ENCODE measurements at regions not wholly inside any gene's neighbourhood (a gene's known extent, or its start where the extent isn't known, plus 50 kb on each side); places are given as distances from the start of the nearest gene placed in this dataset.

DNA sequence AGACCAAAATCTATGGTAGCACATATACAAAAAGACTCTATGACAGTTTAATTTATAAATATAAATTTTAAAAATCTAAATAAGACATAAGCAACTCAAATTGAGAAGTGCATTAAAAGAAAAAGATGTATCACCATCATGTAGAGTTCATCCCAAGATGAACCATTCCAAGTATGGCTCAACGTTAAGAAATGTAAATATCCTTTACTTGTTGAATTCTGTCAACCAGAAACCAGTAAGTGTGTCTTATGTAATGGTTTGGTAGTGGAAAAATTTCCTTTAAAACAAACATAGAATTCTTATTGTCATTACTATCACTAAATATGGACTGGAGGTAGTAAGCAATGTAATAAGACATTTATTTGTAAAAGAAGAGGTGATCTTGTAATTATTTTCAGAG is 87.3 kb downstream of the YIPF5 start:
- ATAC-seq: no peak
- Histone ChIP-seq H3K27ac (ENCODE audit: low read depth, low read length) (no peak overlapping the region), H3K4me1 (ENCODE audit: control insufficient read depth in 2 of 2, insufficient read depth in 2 of 2, low read length in 2 of 2) (no peaks in the 10 kb centered on the region), H3K9me3 (ENCODE audit: control insufficient read depth in 2 of 3, low read length in 3 of 3) (no peaks in the 10 kb centered on the region), H3K4me3 (ENCODE audit: low read length) (no peak overlapping the region), H3K36me3 (ENCODE audit: control insufficient read depth in 2 of 3, insufficient read depth in 3 of 3, low read length in 3 of 3) (no peaks in the 10 kb centered on the region), H3K27me3 (ENCODE audit: control insufficient read depth in 2 of 2, insufficient read depth in 2 of 2, low read length in 2 of 2) (no peaks in the 10 kb centered on the region)
- Mint-ChIP-seq H3K9me3 (peaks cover 0 to 39% (median 12%) of the 10 kb centered on the region in 11 donors), H3K27ac (no peak overlapping the region), H3K4me1 (no peaks in the 10 kb centered on the region), H3K36me3 (peaks cover 0 to 8% (median 0%) of the 10 kb centered on the region in 5 donors), H3K4me3 (no peak overlapping the region), H3K27me3 (peaks cover 0 to 10% (median 5%) of the 10 kb centered on the region in 5 donors)
- POLR2A ChIA-PET: no interaction called here
- DNase-seq: no peak
- intact Hi-C loops (cut with micrococcal nuclease): no loop called here
- CTCF ChIA-PET: interaction anchor here (1.3 kb wide), 1 partner anchor 121 kb away, joined by 4 read pairs; no protein-coding TSS in a partner anchor

DNA sequence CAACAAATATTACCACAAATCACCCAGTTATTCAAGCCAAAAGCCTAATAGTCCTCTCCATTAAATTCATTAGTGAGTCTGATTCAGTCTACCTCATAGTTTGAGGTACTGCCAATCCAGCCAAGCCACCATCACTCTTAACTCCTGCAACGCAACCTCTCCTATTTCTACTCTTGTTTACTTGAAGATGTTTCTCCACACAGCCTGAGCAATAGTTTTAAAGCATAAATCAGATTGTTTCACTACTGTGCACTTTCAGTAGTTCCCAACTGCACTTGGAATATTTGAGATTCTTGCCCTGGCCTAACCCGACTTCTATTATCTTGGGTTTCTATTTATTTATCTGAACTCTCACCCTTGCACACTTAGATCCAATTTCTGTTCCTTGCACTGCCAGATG is 85.5 kb downstream of the YIPF5 start:
- ChIA-PET POLR2A (no interaction called here), CTCF (no interaction called here)
- peaks cover 0 to 8% (median 0%) of the 10 kb centered on the region in 5 donors for H3K36me3 Mint-ChIP-seq
- H3K27me3 ChIP-seq (ENCODE audit: control insufficient read depth in 2 of 2, insufficient read depth in 2 of 2, low read length in 2 of 2): no peaks in the 10 kb centered on the region
- peaks cover 0 to 1% (median 0%) of the 10 kb centered on the region in 5 donors for H3K27me3 Mint-ChIP-seq
- intact Hi-C loops (cut with micrococcal nuclease): no loop called here
- H3K36me3 ChIP-seq (ENCODE audit: control insufficient read depth in 2 of 3, insufficient read depth in 3 of 3, low read length in 3 of 3): no peaks in the 10 kb centered on the region
- ATAC-seq (no peak), DNase-seq (no peak)
- no peaks in the 10 kb centered on the region for H3K9me3 ChIP-seq (ENCODE audit: control insufficient read depth in 2 of 3, low read length in 3 of 3)
- H3K4me3 ChIP-seq (ENCODE audit: low read length): no peak overlapping the region
- H3K4me1 Mint-ChIP-seq: peaks cover 0 to 4% (median 0%) of the 10 kb centered on the region in 7 donors
- no peak overlapping the region for H3K27ac ChIP-seq (ENCODE audit: low read depth, low read length)
- H3K9me3 Mint-ChIP-seq: peaks cover 0 to 25% (median 12%) of the 10 kb centered on the region in 11 donors
- H3K4me1 ChIP-seq (ENCODE audit: control insufficient read depth in 2 of 2, insufficient read depth in 2 of 2, low read length in 2 of 2): no peaks in the 10 kb centered on the region
- no peak overlapping the region for H3K27ac Mint-ChIP-seq
- H3K4me3 Mint-ChIP-seq: no peak overlapping the region

- H3K36me3 ChIP-seq (ENCODE audit: control insufficient read depth in 2 of 3, insufficient read depth in 3 of 3, low read length in 3 of 3): no peaks in the 10 kb centered on the region
- CTCF ChIA-PET: no interaction called here
- no peak for ATAC-seq
These were observed 85.1 kb downstream of the YIPF5 start for GRCh38 chr5:144085381-144085780.

DNA sequence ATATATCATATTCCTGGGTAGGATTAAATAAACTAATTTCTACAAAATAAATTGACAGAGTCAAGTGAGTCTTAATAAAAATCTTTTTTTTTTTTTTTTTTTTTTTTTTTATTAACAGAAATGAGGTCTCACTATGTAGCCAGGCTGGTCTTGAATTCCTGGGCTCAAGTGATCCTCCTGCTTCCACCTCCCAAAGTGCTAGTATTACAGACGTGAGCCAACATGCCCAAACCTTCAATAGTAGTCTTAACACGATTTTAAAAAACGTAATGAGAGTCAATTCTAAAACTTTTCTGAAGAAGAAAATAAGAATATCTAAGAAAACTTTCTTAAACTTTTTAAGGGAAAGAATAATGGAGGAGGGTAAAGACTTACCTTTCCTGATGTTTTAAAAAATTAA is 84.2 kb downstream of the YIPF5 start:
- H3K27ac Mint-ChIP-seq: no peak overlapping the region
- ChIA-PET POLR2A (interaction anchor here (0.7 kb wide), 1 partner anchor 17 kb away, joined by 3 read pairs; no protein-coding TSS in a partner anchor), CTCF (no interaction called here)
- Histone ChIP-seq H3K27me3 (ENCODE audit: control insufficient read depth in 2 of 2, insufficient read depth in 2 of 2, low read length in 2 of 2) (no peaks in the 10 kb centered on the region), H3K4me3 (ENCODE audit: low read length) (no peak overlapping the region), H3K4me1 (ENCODE audit: control insufficient read depth in 2 of 2, insufficient read depth in 2 of 2, low read length in 2 of 2) (no peaks in the 10 kb centered on the region), H3K9me3 (ENCODE audit: control insufficient read depth in 2 of 3, low read length in 3 of 3) (no peaks in the 10 kb centered on the region), H3K27ac (ENCODE audit: low read depth, low read length) (no peak overlapping the region), H3K36me3 (ENCODE audit: control insufficient read depth in 2 of 3, insufficient read depth in 3 of 3, low read length in 3 of 3) (no peaks in the 10 kb centered on the region)
- ATAC-seq (no peak), DNase-seq (no peak)
- H3K27me3 Mint-ChIP-seq: peaks cover 0 to 3% (median 0%) of the 10 kb centered on the region in 5 donors
- peaks cover 0 to 4% (median 0%) of the 10 kb centered on the region in 7 donors for H3K4me1 Mint-ChIP-seq
- intact Hi-C loops (cut with micrococcal nuclease): no loop called here
- H3K36me3 Mint-ChIP-seq: peaks cover 0 to under 1% (median 0%) of the 10 kb centered on the region in 5 donors
- peaks cover 0 to 11% (median 7%) of the 10 kb centered on the region in 11 donors for H3K9me3 Mint-ChIP-seq
- no peak overlapping the region for H3K4me3 Mint-ChIP-seq

More at GRCh38 chr5:144085381-144085780, 85.1 kb downstream of the YIPF5 start:
- H3K27me3 Mint-ChIP-seq: no peaks in the 10 kb centered on the region
- H3K27ac ChIP-seq (ENCODE audit: low read depth, low read length): no peak overlapping the region
- H3K9me3 ChIP-seq (ENCODE audit: control insufficient read depth in 2 of 3, low read length in 3 of 3): no peaks in the 10 kb centered on the region
- POLR2A ChIA-PET: no interaction called here
- no peak overlapping the region for H3K4me3 ChIP-seq (ENCODE audit: low read length)
- H3K27ac Mint-ChIP-seq: no peak overlapping the region
- peaks cover 0 to 4% (median 0%) of the 10 kb centered on the region in 7 donors for H3K4me1 Mint-ChIP-seq
- H3K36me3 Mint-ChIP-seq: peaks cover 0 to 8% (median 0%) of the 10 kb centered on the region in 5 donors
- intact Hi-C loops (cut with micrococcal nuclease): no loop called here
- no peak overlapping the region for H3K4me3 Mint-ChIP-seq
- no peak for DNase-seq
- H3K9me3 Mint-ChIP-seq: peaks cover 0 to 21% (median 12%) of the 10 kb centered on the region in 11 donors
- H3K4me1 ChIP-seq (ENCODE audit: control insufficient read depth in 2 of 2, insufficient read depth in 2 of 2, low read length in 2 of 2): no peaks in the 10 kb centered on the region
- no peaks in the 10 kb centered on the region for H3K27me3 ChIP-seq (ENCODE audit: control insufficient read depth in 2 of 2, insufficient read depth in 2 of 2, low read length in 2 of 2)

GRCh38 chr5:144087576-144087975 is 82.9 kb downstream of the YIPF5 start:
- Histone ChIP-seq H3K27ac (ENCODE audit: low read depth, low read length) (no peak overlapping the region), H3K36me3 (ENCODE audit: control insufficient read depth in 2 of 3, insufficient read depth in 3 of 3, low read length in 3 of 3) (no peaks in the 10 kb centered on the region), H3K27me3 (ENCODE audit: control insufficient read depth in 2 of 2, insufficient read depth in 2 of 2, low read length in 2 of 2) (no peaks in the 10 kb centered on the region), H3K4me3 (ENCODE audit: low read length) (no peak overlapping the region), H3K4me1 (ENCODE audit: control insufficient read depth in 2 of 2, insufficient read depth in 2 of 2, low read length in 2 of 2) (no peaks in the 10 kb centered on the region), H3K9me3 (ENCODE audit: control insufficient read depth in 2 of 3, low read length in 3 of 3) (no peaks in the 10 kb centered on the region)
- no peaks in the 10 kb centered on the region for H3K36me3 Mint-ChIP-seq
- ChIA-PET CTCF (interaction anchor here (0.5 kb wide), 1 partner anchor 35 kb away, joined by 3 read pairs; no protein-coding TSS in a partner anchor), POLR2A (no interaction called here)
- no peak overlapping the region for H3K4me3 Mint-ChIP-seq
- peaks cover 0 to 6% (median 0%) of the 10 kb centered on the region in 5 donors for H3K27me3 Mint-ChIP-seq
- intact Hi-C loops (cut with micrococcal nuclease): no loop called here
- no peak overlapping the region for H3K27ac Mint-ChIP-seq
- peaks cover 0 to 2% (median 0%) of the 10 kb centered on the region in 11 donors for H3K9me3 Mint-ChIP-seq
- ATAC-seq (no peak), DNase-seq (no peak)
- H3K4me1 Mint-ChIP-seq: peaks cover 0 to 4% (median 0%) of the 10 kb centered on the region in 7 donors

- no peak overlapping the region for H3K4me3 Mint-ChIP-seq
- intact Hi-C loops (cut with micrococcal nuclease): no loop called here
- POLR2A ChIA-PET: no interaction called here
- CTCF ChIA-PET: no interaction called here
- no peaks in the 10 kb centered on the region for H3K36me3 Mint-ChIP-seq
- H3K9me3 Mint-ChIP-seq: no peaks in the 10 kb centered on the region
- Histone ChIP-seq H3K27me3 (ENCODE audit: control insufficient read depth in 2 of 2, insufficient read depth in 2 of 2, low read length in 2 of 2) (no peaks in the 10 kb centered on the region), H3K4me3 (ENCODE audit: low read length) (no peak overlapping the region), H3K36me3 (ENCODE audit: control insufficient read depth in 2 of 3, insufficient read depth in 3 of 3, low read length in 3 of 3) (no peaks in the 10 kb centered on the region), H3K9me3 (ENCODE audit: control insufficient read depth in 2 of 3, low read length in 3 of 3) (no peaks in the 10 kb centered on the region), H3K4me1 (ENCODE audit: control insufficient read depth in 2 of 2, insufficient read depth in 2 of 2, low read length in 2 of 2) (no peaks in the 10 kb centered on the region), H3K27ac (ENCODE audit: low read depth, low read length) (no peak overlapping the region)
- peaks cover 0 to 6% (median 0%) of the 10 kb centered on the region in 5 donors for H3K27me3 Mint-ChIP-seq
- peak overlapping the region in 1 of 9 donors; percentile 1 for H3K27ac Mint-ChIP-seq
- DNase-seq (no peak), ATAC-seq (no peak)
- peaks cover 0 to 6% (median 0%) of the 10 kb centered on the region in 7 donors for H3K4me1 Mint-ChIP-seq
These were observed 82.0 kb downstream of the YIPF5 start for GRCh38 chr5:144088206-144089064.

Data from naive thymus-derived CD4-positive, alpha-beta T cell (primary cell).